ENCODE measurements at regions not wholly inside any gene's neighbourhood (a gene's known extent, or its start where the extent isn't known, plus 50 kb on each side); places are given as distances from the start of the nearest gene placed in this dataset.
"Not testable (repeated sequence)": the region's sequence is repeated elsewhere in the genome, so short reads cannot be mapped to it uniquely, and the experiment has no call there.

- no peak for DNase-seq
These were observed 246.5 kb downstream of the FGF9 start for GRCh38 chr13:21917086-21918015.

- not testable (repeated sequence) for DNase-seq
These were observed 249.9 kb downstream of the FGF9 start for GRCh38 chr13:21920802-21921201.

- no peak for DNase-seq
These were observed 254.1 kb downstream of the FGF9 start for GRCh38 chr13:21924958-21925357.

GRCh38 chr13:21925720-21926119 is 254.8 kb downstream of the FGF9 start:
- no peak for DNase-seq

GRCh38 chr13:21929400-21929799 is 258.5 kb downstream of the FGF9 start:
- no peak for DNase-seq

- no peak for DNase-seq
These were observed 259.7 kb downstream of the FGF9 start for GRCh38 chr13:21930536-21930935.

GRCh38 chr13:21932578-21932977 is 261.7 kb downstream of the FGF9 start:
- peak in 1 of 4 experiments; percentile 2 for DNase-seq

GRCh38 chr13:21932996-21933395 is 262.1 kb downstream of the FGF9 start:
- DNase-seq: no peak

GRCh38 chr13:21934284-21934683 is 263.4 kb downstream of the FGF9 start:
- DNase-seq: no peak

- DNase-seq: no peak
These were observed 265.8 kb downstream of the FGF9 start for GRCh38 chr13:21936674-21937073.

- DNase-seq: no peak
These were observed 267.3 kb downstream of the FGF9 start for GRCh38 chr13:21938168-21938567.

- DNase-seq: no peak
These were observed 267.8 kb downstream of the FGF9 start for GRCh38 chr13:21938636-21939035.

GRCh38 chr13:21942061-21942460 is 271.2 kb downstream of the FGF9 start:
- DNase-seq: no peak

GRCh38 chr13:21944610-21945009 is 273.7 kb downstream of the FGF9 start:
- DNase-seq: no peak

- DNase-seq: no peak
These were observed 274.3 kb downstream of the FGF9 start for GRCh38 chr13:21945195-21945594.

GRCh38 chr13:21946964-21947363 is 276.1 kb downstream of the FGF9 start:
- no peak for DNase-seq

GRCh38 chr13:21948769-21949474 is 278.0 kb downstream of the FGF9 start:
- no peak for DNase-seq

GRCh38 chr13:21949818-21950429 is 279.1 kb downstream of the FGF9 start:
- DNase-seq: no peak

GRCh38 chr13:21956666-21957065 is 285.8 kb downstream of the FGF9 start:
- no peak for DNase-seq

GRCh38 chr13:21957833-21958232 is 287.0 kb downstream of the FGF9 start:
- no peak for DNase-seq

GRCh38 chr13:21960108-21960507 is 289.2 kb downstream of the FGF9 start:
- no peak for DNase-seq

- DNase-seq: no peak
These were observed 293.8 kb downstream of the FGF9 start for GRCh38 chr13:21964686-21965085.

- DNase-seq: no peak
These were observed 294.2 kb downstream of the FGF9 start for GRCh38 chr13:21965095-21965494.
